ENCODE measurements at regions not wholly inside any gene's neighbourhood (a gene's known extent, or its start where the extent isn't known, plus 50 kb on each side); places are given as distances from the start of the nearest gene placed in this dataset.

GRCh38 chr14:84021433-84021832, 1508.5 kb upstream of the FLRT2 start:
- Histone ChIP-seq H3K9me2 (ENCODE audit: low read depth, low read length) (no peaks in the 10 kb centered on the region), H3F3A (ENCODE audit: insufficient read depth, low read length) (no peaks in the 10 kb centered on the region), H3K4me2 (ENCODE audit: low read length) (no peak overlapping the region), H3K4me3 (ENCODE audit: low read depth, low read length, poor library complexity, severe bottlenecking) (no peak overlapping the region), H3K36me3 (ENCODE audit: insufficient read depth, low read length) (no peaks in the 10 kb centered on the region), H3K79me2 (ENCODE audit: insufficient read depth, low read length) (no peaks in the 10 kb centered on the region), H2AFZ (ENCODE audit: low read length) (no peak overlapping the region), H3K27ac (ENCODE audit: low read depth, low read length, poor library complexity, severe bottlenecking) (no peak overlapping the region), H3K9ac (ENCODE audit: low read length) (no peak overlapping the region), H4K20me1 (ENCODE audit: insufficient read depth, low read length) (no peaks in the 10 kb centered on the region), H3K27me3 (ENCODE audit: insufficient read depth, low read length) (no peaks in the 10 kb centered on the region), H3K4me1 (ENCODE audit: insufficient read depth, low read length, severe bottlenecking) (no peaks in the 10 kb centered on the region), H3K9me3 (ENCODE audit: low read length) (no peaks in the 10 kb centered on the region)
- no peak for TF ChIP-seq EZH2 (IDR thresholded peaks at IDR 0.05; ENCODE audit: borderline replicate concordance, low read length)
- TF ChIP-seq, protein P1, sequence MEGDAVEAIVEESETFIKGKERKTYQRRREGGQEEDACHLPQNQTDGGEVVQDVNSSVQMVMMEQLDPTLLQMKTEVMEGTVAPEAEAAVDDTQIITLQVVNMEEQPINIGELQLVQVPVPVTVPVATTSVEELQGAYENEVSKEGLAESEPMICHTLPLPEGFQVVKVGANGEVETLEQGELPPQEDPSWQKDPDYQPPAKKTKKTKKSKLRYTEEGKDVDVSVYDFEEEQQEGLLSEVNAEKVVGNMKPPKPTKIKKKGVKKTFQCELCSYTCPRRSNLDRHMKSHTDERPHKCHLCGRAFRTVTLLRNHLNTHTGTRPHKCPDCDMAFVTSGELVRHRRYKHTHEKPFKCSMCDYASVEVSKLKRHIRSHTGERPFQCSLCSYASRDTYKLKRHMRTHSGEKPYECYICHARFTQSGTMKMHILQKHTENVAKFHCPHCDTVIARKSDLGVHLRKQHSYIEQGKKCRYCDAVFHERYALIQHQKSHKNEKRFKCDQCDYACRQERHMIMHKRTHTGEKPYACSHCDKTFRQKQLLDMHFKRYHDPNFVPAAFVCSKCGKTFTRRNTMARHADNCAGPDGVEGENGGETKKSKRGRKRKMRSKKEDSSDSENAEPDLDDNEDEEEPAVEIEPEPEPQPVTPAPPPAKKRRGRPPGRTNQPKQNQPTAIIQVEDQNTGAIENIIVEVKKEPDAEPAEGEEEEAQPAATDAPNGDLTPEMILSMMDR (IDR thresholded peaks at IDR 0.05; ENCODE audit: low read length) = no peak

DNA sequence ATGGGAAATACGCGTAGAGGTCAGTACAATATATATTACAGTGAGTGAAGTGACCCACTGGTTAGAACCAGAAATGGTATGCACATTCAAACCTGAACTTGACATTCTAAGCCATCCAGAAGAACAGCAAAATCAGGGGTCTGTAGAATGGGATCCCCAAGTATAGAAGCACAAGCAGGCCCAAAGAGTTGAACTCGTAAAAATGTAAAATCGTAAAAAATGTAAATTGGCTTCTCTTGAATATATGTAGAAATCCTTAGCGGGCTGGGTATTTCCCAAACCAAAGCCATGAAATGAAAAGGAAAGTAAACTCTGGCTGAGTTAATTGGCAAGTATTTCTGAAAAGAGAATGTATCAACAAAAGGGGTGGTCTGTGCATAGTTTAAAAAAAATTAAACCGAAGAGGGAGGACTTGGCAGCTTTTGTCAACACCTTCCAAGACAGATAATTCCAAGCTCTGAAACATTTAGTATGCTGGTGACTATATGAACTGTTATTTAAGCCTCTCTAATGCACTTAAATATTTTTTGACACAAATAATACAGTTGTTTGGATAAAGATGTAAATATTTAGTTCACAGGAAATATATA, 1505.6 kb upstream of the FLRT2 start:
- Histone ChIP-seq H3K4me2 (ENCODE audit: low read length) (no peak overlapping the region), H2AFZ (ENCODE audit: low read length) (no peak overlapping the region), H3K9ac (ENCODE audit: low read length) (no peak overlapping the region), H3F3A (ENCODE audit: insufficient read depth, low read length) (no peaks in the 10 kb centered on the region), H3K9me3 (ENCODE audit: low read length) (no peaks in the 10 kb centered on the region), H3K4me1 (ENCODE audit: insufficient read depth, low read length, severe bottlenecking) (no peaks in the 10 kb centered on the region), H4K20me1 (ENCODE audit: insufficient read depth, low read length) (no peaks in the 10 kb centered on the region), H3K4me3 (ENCODE audit: low read depth, low read length, poor library complexity, severe bottlenecking) (no peak overlapping the region), H3K27me3 (ENCODE audit: insufficient read depth, low read length) (no peaks in the 10 kb centered on the region), H3K79me2 (ENCODE audit: insufficient read depth, low read length) (no peaks in the 10 kb centered on the region), H3K36me3 (ENCODE audit: insufficient read depth, low read length) (no peaks in the 10 kb centered on the region), H3K27ac (ENCODE audit: low read depth, low read length, poor library complexity, severe bottlenecking) (no peak overlapping the region), H3K9me2 (ENCODE audit: low read depth, low read length) (no peaks in the 10 kb centered on the region)
- TF ChIP-seq, protein P1 (IDR thresholded peaks at IDR 0.05; ENCODE audit: low read length) = no peak
- no peak for TF ChIP-seq EZH2 (IDR thresholded peaks at IDR 0.05; ENCODE audit: borderline replicate concordance, low read length)

- TF ChIP-seq, protein P1 (IDR thresholded peaks at IDR 0.05; ENCODE audit: low read length) = no peak
- TF ChIP-seq EZH2 (IDR thresholded peaks at IDR 0.05; ENCODE audit: borderline replicate concordance, low read length) = no peak
- Histone ChIP-seq H4K20me1 (ENCODE audit: insufficient read depth, low read length) (no peaks in the 10 kb centered on the region), H3K36me3 (ENCODE audit: insufficient read depth, low read length) (no peaks in the 10 kb centered on the region), H3K4me2 (ENCODE audit: low read length) (no peak overlapping the region), H3K4me1 (ENCODE audit: insufficient read depth, low read length, severe bottlenecking) (no peaks in the 10 kb centered on the region), H3K4me3 (ENCODE audit: low read depth, low read length, poor library complexity, severe bottlenecking) (no peak overlapping the region), H3K9me2 (ENCODE audit: low read depth, low read length) (no peaks in the 10 kb centered on the region), H3F3A (ENCODE audit: insufficient read depth, low read length) (no peaks in the 10 kb centered on the region), H3K27ac (ENCODE audit: low read depth, low read length, poor library complexity, severe bottlenecking) (no peak overlapping the region), H3K9ac (ENCODE audit: low read length) (no peak overlapping the region), H3K27me3 (ENCODE audit: insufficient read depth, low read length) (no peaks in the 10 kb centered on the region), H3K79me2 (ENCODE audit: insufficient read depth, low read length) (no peaks in the 10 kb centered on the region), H3K9me3 (ENCODE audit: low read length) (no peaks in the 10 kb centered on the region), H2AFZ (ENCODE audit: low read length) (no peak overlapping the region)
Measured at GRCh38 chr14:84025106-84026012, 1504.6 kb upstream of the FLRT2 start.
